Mesendoderm (in vitro differentiated cells): ENCODE measurements at regions not wholly inside any gene's neighbourhood (a gene's known extent, or its start where the extent isn't known, plus 50 kb on each side); places are given as distances from the start of the nearest gene placed in this dataset.
"Not testable (repeated sequence)": the region's sequence is repeated elsewhere in the genome, so short reads cannot be mapped to it uniquely, and the experiment has no call there.

ENCODE experiments used
- DNase-seq: peaks from one replicate; pipeline ENCODE4 v3.0.0; 2013
- H2AK5ac ChIP-seq: 2 replicates; pipeline ENCODE4 v1.6.1; 2013; ENCODE audit warnings: low read length, inconsistent platforms
- H2BK120ac ChIP-seq: 2 replicates; pipeline ENCODE4 v1.6.1; 2013; ENCODE audit warnings: low read depth, mild to moderate bottlenecking, low read length, moderate library complexity, mixed read lengths
- H2BK15ac ChIP-seq: replicated peaks from 2 replicates; pipeline ENCODE4 v1.6.1; 2013; ENCODE audit warnings: low read depth, mild to moderate bottlenecking, moderate library complexity
- H2BK5ac ChIP-seq: 2 replicates; pipeline ENCODE4 v1.6.1; 2013; ENCODE audit warnings: low read length, inconsistent platforms
- H3K18ac ChIP-seq: 2 replicates; pipeline ENCODE4 v1.6.1; 2013; ENCODE audit warnings: mild to moderate bottlenecking, low read length, mixed read lengths
- H3K23ac ChIP-seq: one replicate; pipeline ENCODE4 v1.6.1; 2013; ENCODE audit warnings: low read length
- H3K27ac ChIP-seq: 2 replicates; pipeline ENCODE4 v1.5.1; 2013; ENCODE audit warnings: low read depth, mild to moderate bottlenecking, inconsistent platforms, low read length, moderate library complexity
- H3K27me3 ChIP-seq: 2 replicates; pipeline ENCODE4 v1.6.1; 2013; ENCODE audit warnings: low read length, control low read depth, mild to moderate bottlenecking, inconsistent platforms; ENCODE audit not compliant: insufficient read depth, poor library complexity
- H3K36me3 ChIP-seq: 2 replicates; pipeline ENCODE4 v1.6.1; 2013; ENCODE audit warnings: low read length, inconsistent platforms; ENCODE audit not compliant: control insufficient read depth, insufficient read depth
- H3K4ac ChIP-seq: one replicate; pipeline ENCODE4 v1.6.1; 2013; ENCODE audit warnings: low read depth, mild to moderate bottlenecking, low read length, moderate library complexity
- H3K4me1 ChIP-seq: 2 replicates; pipeline ENCODE4 v1.6.1; 2013; ENCODE audit warnings: low read depth, low read length, inconsistent platforms; ENCODE audit not compliant: control insufficient read depth
- H3K4me2 ChIP-seq: 2 replicates; pipeline ENCODE4 v1.6.1; 2013; ENCODE audit warnings: low read length
- H3K4me3 ChIP-seq: 2 replicates; pipeline ENCODE4 v1.5.1; 2013; ENCODE audit warnings: mild to moderate bottlenecking, low read length
- H3K56ac ChIP-seq: one replicate; pipeline ENCODE4 v1.6.1; 2013; ENCODE audit warnings: low read length
- H3K79me1 ChIP-seq: 2 replicates; pipeline ENCODE4 v1.6.1; 2013; ENCODE audit warnings: low read length, inconsistent platforms
- H3K79me2 ChIP-seq: 2 replicates; pipeline ENCODE4 v1.6.1; 2013; ENCODE audit warnings: mild to moderate bottlenecking, low read length; ENCODE audit not compliant: control insufficient read depth, insufficient read depth
- H3K9ac ChIP-seq: 2 replicates; pipeline ENCODE4 v1.6.1; 2013; ENCODE audit warnings: low read length, inconsistent platforms
- H4K5ac ChIP-seq: one replicate; pipeline ENCODE4 v1.6.1; 2013; ENCODE audit warnings: low read length
- H4K8ac ChIP-seq: one replicate; pipeline ENCODE4 v1.6.1; 2013; ENCODE audit warnings: low read depth, mild to moderate bottlenecking, control low read depth, low read length, moderate library complexity
- WGBS: extraction: QIAGEN DNeasy Blood & Tissue Kit; methylation state at CpG from one replicate; pipeline ENCODE4 v1.1.7; 2013; ENCODE audit warnings: low lambda C conversion rate, missing lambda C conversion rate; ENCODE audit not compliant: insufficient coverage; ENCODE audit errors: extremely low coverage; 5-methylcytosine and 5-hydroxymethylcytosine counted together

DNA sequence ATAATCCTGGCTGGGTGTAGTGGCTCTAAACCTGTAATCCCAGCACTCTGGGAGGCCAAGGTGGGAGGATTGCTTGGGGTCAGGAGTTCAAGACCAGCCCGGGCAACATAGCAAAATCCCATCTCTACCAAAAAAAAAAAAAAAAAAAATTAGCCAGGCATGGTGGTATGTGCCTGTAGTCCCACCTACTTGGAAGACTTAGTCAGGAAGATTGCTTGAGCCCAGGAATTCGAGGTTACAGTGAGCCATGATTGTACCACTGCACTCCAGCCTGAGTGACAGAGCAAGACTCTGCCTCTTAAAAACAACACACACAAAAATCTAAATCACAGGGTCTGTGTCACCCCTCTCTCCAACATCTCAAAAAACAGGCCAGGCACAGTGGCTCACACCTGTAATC is 349.9 kb upstream of the WWC1 start:
- not testable (repeated sequence) for H3K56ac ChIP-seq, DNase-seq, H4K8ac ChIP-seq, H2BK120ac ChIP-seq, H4K5ac ChIP-seq, H3K4me1 ChIP-seq, H3K9ac ChIP-seq, H2BK5ac ChIP-seq, H3K23ac ChIP-seq, H3K4me3 ChIP-seq, H3K4me2 ChIP-seq, H3K27ac ChIP-seq, H2AK5ac ChIP-seq, H2BK15ac ChIP-seq, H3K18ac ChIP-seq, H3K4ac ChIP-seq, H3K79me2 ChIP-seq, H3K79me1 ChIP-seq, H3K27me3 ChIP-seq, H3K36me3 ChIP-seq
- WGBS, result no CpG with 5 or more reads among the region's 2 CpGs

DNA sequence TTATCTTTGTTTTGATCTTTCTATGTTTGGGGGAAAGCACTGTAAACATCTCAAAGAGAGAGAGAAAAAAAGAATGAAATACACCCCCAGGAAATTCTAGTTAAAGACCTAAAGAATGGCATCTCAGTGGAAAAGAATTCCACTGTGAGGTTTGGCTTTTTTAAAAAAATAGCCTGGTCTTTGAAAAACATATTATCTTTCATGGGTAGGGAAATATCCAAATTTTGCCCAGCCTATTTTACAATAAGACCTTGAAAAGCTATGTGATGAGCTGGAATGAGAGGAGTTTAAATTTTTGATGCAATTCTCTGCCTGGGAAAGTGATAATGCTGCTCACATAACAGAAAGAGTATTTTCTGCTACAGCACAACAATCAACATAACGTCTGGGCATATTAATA is 348.1 kb upstream of the WWC1 start:
- Histone ChIP-seq H3K27ac (no peak overlapping the region), H3K79me2 (no peaks in the 10 kb centered on the region), H4K8ac (no peak overlapping the region), H3K27me3 (no peaks in the 10 kb centered on the region), H2BK120ac (no peak overlapping the region), H3K23ac (no peak overlapping the region), H3K56ac (no peak overlapping the region), H2BK15ac (no peak overlapping the region), H4K5ac (no peak overlapping the region), H3K4me1 (no peaks in the 10 kb centered on the region), H3K4me2 (no peak overlapping the region), H3K36me3 (no peaks in the 10 kb centered on the region), H2BK5ac (no peak overlapping the region), H3K18ac (no peak overlapping the region), H3K9ac (no peak overlapping the region), H3K79me1 (no peaks in the 10 kb centered on the region), H2AK5ac (no peak overlapping the region), H3K4me3 (no peak overlapping the region), H3K4ac (no peak overlapping the region)
- WGBS, result no CpG with 5 or more reads among the region's 1 CpG
- DNase-seq, result no peak

DNA sequence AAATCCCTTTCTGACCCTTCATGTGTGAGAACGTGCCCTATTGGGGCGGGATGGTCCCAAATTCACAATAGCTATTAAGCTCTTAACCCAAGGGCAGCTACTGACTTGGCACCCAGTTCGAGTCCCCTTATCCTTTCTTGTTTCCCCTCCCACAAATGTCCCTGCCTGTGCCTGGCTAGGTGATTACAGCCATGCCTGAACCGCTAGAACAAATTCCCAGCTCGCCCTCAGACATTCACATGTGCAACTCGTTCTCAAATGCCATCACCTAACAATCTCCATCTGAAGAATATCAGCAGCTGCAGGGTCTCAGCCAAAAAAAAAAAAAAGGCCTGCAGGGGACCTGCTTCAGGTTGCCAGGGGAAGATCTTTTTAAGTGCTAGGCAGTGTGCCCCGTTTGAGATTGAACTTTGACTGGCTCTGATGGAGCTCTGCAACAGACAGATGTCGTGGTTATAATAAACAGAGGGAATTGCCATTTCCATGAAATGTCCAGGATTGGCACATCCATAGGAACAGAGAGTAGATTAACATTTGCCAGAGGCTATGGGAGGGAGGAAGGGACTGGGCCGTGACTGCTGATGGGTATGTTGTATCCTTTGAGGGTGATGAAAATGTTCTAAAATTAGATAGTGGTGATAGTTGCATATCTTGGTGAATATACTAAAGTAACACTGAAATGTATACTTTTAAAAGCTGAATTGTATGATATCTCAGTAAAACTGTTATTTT is 347.2 kb upstream of the WWC1 start:
- H3K4me3 ChIP-seq, result no peak overlapping the region
- no peak overlapping the region for H3K4me2 ChIP-seq
- H3K79me2 ChIP-seq, result no peaks in the 10 kb centered on the region
- H3K27me3 ChIP-seq, result no peaks in the 10 kb centered on the region
- H3K18ac ChIP-seq, result peak overlapping the region; percentile 56
- no peak overlapping the region for H2BK5ac ChIP-seq
- no peak overlapping the region for H3K4ac ChIP-seq
- H4K5ac ChIP-seq, result no peak overlapping the region
- no peak overlapping the region for H3K23ac ChIP-seq
- peaks cover 2% of the 10 kb centered on the region for H3K4me1 ChIP-seq
- no peaks in the 10 kb centered on the region for H3K79me1 ChIP-seq
- DNase-seq, result no peak
- no peak overlapping the region for H2BK120ac ChIP-seq
- H3K27ac ChIP-seq, result no peak overlapping the region
- H3K9ac ChIP-seq, result no peak overlapping the region
- no CpG with 5 or more reads among the region's 9 CpGs for WGBS
- no peak overlapping the region for H4K8ac ChIP-seq
- no peaks in the 10 kb centered on the region for H3K36me3 ChIP-seq
- H2AK5ac ChIP-seq, result no peak overlapping the region
- H3K56ac ChIP-seq, result no peak overlapping the region
- no peak overlapping the region for H2BK15ac ChIP-seq

DNA sequence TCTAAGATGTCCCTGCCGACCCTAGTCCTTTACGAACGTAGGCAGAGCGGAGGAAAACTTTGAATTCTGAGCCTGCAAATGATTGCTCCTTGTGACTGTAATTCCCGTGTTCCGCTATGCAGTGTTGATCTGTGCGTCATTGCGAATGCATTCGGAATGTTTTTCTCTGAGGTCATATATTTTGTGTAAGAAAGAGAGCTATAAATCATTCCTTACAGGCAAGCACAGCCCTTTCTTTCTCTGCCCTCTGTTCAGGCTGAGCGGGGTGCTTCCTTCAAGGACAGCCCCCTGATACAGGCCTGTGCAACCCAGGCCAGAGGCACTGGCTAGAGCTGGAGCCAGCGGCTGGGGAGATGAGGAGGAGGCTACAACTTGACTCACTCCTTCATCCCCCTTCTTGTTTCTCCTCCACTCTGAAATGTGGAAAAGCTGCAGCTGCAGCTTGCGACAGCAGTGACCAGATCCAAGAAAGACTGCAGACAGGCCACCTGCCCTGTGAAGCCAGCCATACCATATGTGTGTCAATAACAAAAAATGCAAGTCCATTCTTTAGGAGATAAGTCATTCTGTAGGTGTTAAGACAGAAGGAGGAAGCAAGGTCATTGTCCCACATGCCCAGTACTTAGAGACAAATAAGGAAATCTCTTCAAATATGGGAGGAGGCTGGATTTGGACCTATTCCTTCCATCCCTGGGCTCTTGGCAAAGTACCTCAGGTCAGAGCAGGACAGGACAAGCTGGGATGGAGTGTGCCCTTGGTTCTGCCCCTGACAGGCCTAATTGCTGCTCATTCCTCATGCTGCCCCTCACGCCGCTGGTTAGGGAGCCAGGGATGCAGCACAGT is 345.7 kb upstream of the WWC1 start:
- Histone ChIP-seq H3K4me3 (no peak overlapping the region), H2BK120ac (no peak overlapping the region), H2AK5ac (no peak overlapping the region), H3K27ac (peak overlapping the region; percentile 80), H4K8ac (no peak overlapping the region), H2BK15ac (no peak overlapping the region), H3K56ac (peak overlapping the region; percentile 1), H3K79me1 (no peaks in the 10 kb centered on the region), H3K36me3 (no peaks in the 10 kb centered on the region), H3K4me1 (peaks cover 9% of the 10 kb centered on the region), H3K79me2 (no peaks in the 10 kb centered on the region), H3K27me3 (no peaks in the 10 kb centered on the region), H2BK5ac (no peak overlapping the region), H3K9ac (no peak overlapping the region), H3K23ac (no peak overlapping the region), H3K4me2 (no peak overlapping the region), H4K5ac (no peak overlapping the region), H3K18ac (no peak overlapping the region), H3K4ac (no peak overlapping the region)
- DNase-seq, result peak; percentile 88
- no CpG with 5 or more reads among the region's 14 CpGs for WGBS

DNA sequence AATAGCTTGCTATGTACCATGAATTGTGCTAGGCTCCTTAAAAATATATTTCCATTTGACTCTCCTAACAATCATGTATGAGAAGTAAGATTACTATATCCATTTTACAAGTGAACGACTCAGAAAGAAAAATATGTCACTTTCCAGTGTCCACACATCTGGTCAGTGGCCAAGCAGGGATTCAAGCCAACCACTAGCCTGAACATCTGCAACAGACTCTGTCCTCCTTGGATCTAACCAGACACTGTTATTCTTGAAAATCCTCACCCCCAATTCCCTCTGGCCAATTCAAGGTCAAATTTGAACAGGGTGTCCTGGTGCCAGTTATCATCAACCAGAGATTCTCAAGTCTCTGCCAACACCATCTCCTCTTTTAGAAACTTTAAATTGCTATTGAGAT is 344.1 kb upstream of the WWC1 start:
- Histone ChIP-seq H3K36me3 (no peaks in the 10 kb centered on the region), H3K79me1 (no peaks in the 10 kb centered on the region), H2BK120ac (no peak overlapping the region), H3K4ac (no peak overlapping the region), H3K9ac (no peak overlapping the region), H3K56ac (no peak overlapping the region), H3K4me3 (no peak overlapping the region), H2BK5ac (no peak overlapping the region), H2AK5ac (no peak overlapping the region), H3K23ac (no peak overlapping the region), H3K4me1 (peaks cover 9% of the 10 kb centered on the region), H3K27me3 (no peaks in the 10 kb centered on the region), H4K5ac (no peak overlapping the region), H3K27ac (no peak overlapping the region), H2BK15ac (no peak overlapping the region), H3K18ac (peak overlapping the region; percentile 18), H4K8ac (no peak overlapping the region), H3K79me2 (no peaks in the 10 kb centered on the region), H3K4me2 (no peak overlapping the region)
- no peak for DNase-seq
- no CpG with 5 or more reads among the region's 1 CpG for WGBS
